ENCODE measurements at regions not wholly inside any gene's neighbourhood (a gene's known extent, or its start where the extent isn't known, plus 50 kb on each side); places are given as distances from the start of the nearest gene placed in this dataset.
"Not testable (repeated sequence)": the region's sequence is repeated elsewhere in the genome, so short reads cannot be mapped to it uniquely, and the experiment has no call there.

GRCh38 chr2:215862351-215862771, 151.0 kb downstream of the MREG start:
- DNase-seq (ENCODE audit: low read depth), result no peak

DNA sequence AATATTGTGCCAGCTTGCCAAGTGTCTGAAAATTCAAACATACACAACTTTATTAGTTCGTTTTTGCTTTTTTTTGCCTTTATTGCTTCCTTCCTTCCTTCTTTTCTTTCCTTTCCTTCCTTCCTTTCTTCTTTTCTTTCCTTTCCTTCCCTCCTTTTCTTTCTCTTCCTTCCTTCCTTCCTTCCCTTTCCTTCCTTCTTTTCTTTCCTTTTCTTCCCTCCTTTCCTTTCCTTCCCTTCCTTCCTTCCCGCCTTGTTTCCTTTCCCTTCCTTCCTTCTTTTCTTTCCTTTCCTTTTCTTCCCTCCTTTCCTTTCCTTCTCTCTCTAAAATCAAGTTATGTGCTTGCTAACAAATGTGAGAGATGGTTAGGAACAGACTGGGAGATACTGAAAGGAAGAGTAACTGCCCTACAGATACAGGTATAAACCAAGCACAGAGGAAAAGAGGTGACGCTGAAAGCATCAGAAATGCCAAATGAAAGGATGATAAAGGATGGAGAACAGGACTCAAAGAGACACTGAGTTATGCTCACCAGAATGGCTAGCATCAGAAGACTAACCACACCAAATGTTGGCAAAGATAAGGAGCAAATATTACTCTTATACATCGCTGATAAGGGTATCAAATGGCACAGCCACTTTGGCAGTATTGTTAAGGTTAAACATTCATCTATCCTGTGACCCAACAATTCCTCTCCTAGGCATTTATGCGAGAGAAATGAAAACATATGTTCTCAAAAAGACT, 151.6 kb downstream of the MREG start:
- DNase-seq (ENCODE audit: low read depth), result no peak

DNA sequence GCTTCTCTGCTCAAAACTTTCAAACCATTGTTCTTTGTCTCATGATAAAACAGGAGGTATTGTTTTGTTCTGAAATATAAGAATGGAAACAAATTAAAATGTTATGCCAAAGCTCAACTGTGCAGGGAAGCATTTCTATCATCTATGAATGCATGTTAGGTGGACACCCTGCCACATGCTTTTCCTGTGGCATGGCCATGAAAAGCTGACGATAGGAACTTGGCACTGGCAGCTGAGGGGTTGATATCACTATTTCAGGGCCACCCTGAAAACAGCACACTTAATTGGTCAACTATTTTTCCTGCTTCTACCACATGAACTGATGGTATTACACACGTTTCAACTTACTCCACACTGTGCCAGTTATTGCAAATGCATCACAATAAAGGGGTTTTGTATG, 157.3 kb downstream of the MREG start:
- DNase-seq (ENCODE audit: low read depth), result no peak

- DNase-seq (ENCODE audit: low read depth), result not testable (repeated sequence)
Measured at GRCh38 chr2:215855308-215855707, 158.0 kb downstream of the MREG start.

DNA sequence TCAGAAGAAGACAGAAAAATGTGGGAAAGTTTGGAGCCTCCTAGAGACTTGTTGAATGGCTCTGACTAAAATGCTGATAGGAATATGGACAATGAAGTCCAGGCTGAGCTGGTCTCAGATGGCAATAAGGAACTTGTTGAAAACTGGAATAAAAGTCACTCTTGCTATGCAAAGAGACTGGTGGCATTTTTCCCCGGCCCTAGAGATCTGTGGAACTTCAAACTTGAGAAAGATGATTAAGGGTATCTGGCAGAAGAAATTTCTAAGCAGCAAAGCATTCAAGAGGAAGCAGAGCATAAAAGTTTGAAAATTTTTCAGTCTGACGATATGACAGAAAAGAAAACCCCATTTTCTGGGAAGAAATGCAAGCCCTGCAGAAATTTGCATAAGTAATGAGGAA, 159.3 kb downstream of the MREG start:
- no peak for DNase-seq (ENCODE audit: low read depth)

DNA sequence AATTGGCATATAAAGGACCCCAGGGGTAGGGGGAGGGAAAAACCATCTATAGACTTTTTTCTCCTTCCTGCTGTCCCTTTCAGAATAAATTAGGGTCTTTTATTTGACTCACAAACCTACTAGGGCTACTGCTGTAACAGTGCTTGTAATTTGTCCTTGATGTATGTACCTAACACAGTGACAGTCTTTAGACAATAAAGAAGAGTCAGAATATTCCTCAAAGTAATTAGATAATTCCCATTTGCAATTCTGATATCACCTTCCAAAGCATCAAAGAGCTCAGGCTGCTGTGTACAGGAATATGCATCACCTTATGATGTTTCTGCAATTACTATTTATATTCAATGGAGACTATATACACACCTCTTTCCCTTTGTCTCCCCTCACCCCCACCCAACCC, 161.7 kb downstream of the MREG start:
- no peak for DNase-seq (ENCODE audit: low read depth)

DNA sequence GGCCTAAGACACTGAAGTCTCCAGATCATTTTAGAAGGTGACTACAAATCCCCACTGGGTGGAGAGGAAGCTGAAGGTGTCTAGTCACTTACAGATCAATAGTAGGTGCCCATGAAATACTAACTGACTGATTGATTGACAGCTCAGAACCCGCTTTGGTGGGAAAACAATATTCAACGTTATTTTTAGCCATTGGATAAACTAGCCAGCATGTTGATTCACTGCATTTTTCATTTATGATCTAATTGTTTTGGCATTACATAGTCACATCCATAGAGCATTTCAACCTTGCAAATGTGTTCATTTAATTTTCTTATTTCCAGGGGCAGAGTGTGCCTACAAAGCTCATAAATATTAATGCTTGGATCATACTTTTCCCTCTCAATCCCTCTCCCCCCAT, 162.3 kb downstream of the MREG start:
- DNase-seq (ENCODE audit: low read depth), result no peak

DNA sequence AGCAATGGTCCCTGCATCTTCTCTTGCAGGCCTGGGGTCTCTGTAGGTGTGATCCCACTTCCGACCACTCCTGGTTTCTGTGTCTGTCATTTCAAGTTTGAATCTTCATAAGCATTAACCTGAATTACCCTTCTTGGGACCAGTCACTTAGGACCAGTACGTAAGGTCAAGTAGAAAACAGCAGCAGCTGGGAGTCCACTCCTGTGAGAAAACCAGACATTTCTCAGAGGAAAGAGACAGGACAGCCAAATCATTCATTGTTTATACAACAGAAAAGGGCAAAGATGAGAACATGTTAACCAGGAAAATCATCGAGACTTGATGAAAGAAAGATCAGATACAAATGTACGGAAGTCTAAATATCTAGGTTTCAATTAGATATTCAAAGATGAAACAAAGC, 163.0 kb downstream of the MREG start:
- DNase-seq (ENCODE audit: low read depth), result no peak

- DNase-seq (ENCODE audit: low read depth), result no peak
Measured at GRCh38 chr2:215849771-215850170, 163.6 kb downstream of the MREG start.

DNA sequence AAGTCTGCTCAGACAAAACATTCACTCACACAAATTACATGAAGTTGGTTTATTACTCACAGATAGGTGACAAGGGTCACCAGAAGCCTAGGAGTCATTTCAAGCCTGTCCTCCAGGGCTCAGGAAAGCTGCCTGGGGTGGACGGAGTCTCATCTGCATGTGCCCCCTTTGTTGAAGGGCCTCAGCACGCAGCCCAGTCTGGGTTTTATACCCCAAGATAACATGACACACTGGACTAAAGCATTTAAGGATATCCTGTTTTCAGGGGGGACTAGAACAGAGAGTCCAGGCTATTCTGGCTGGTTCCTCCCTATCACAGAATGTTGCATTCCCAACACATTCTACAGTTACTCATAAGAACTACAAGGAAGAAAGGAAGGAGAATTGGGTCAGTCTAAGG, 164.7 kb downstream of the MREG start:
- DNase-seq (ENCODE audit: low read depth), result no peak

- DNase-seq (ENCODE audit: low read depth), result no peak
Measured at GRCh38 chr2:215848146-215848545, 165.2 kb downstream of the MREG start.

DNA sequence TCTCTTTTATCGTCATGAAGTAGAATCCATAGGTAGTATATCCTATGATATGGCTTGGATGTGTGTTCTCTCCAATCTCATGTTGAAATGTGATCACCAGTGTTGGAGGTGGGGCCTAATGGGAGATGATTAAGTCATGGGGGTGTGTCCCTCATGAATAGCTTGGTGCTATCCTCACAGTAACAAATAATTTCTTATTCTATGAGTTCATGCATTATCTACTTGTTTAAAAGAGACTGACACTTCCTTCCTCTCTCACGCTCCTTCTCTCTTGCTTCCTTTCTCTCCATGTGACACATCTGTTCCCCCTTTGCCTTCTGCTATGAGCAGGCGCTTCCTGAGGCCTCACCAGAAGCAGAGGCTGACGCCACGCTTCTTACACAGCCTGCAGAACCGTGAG, 165.6 kb downstream of the MREG start:
- no peak for DNase-seq (ENCODE audit: low read depth)

GRCh38 chr2:215847056-215847455, 166.3 kb downstream of the MREG start:
- DNase-seq (ENCODE audit: low read depth), result no peak

GRCh38 chr2:215845839-215846586, 167.3 kb downstream of the MREG start:
- DNase-seq (ENCODE audit: low read depth), result no peak

DNA sequence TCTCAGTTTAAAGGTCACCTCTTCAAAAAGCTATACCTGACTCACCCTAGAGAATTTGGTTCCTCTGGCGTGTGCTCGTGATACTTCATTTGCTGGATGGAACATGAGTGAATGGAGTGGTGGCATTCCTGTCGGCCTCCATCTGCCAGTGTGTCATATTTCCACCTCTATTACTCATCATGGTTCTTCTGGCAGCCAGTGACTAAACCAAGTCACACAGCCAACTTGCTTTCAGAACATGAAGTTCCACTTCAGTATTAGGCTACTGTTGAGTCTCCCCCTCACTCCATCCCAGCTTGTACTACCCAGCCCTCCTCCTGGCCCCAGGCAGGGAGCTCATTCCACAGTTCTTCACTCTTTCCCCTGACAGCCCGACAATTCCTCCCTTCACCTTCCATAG, 169.8 kb downstream of the MREG start:
- DNase-seq (ENCODE audit: low read depth), result no peak

- no peak for DNase-seq (ENCODE audit: low read depth)
Measured at GRCh38 chr2:215841175-215841816, 172.1 kb downstream of the MREG start.

DNA sequence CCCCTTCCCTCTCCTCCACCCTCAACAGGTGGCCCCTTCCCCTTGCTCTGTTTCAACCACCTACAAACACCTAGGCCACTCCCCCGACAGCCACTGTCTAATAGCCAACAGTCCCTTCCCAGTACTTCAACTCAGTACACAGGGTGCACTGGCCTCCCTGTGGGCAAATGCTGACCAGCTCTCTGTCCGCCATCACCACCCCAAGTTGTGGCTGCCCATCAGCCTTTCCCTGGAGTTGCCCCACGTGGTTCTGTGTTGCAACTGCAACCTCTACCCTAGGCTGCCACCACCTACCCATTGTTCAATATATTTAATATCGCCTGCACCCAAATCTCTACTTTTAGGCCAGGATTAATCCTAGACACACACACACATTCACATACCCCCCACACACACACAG, 173.5 kb downstream of the MREG start:
- no peak for DNase-seq (ENCODE audit: low read depth)

GRCh38 chr2:215839309-215839708, 174.0 kb downstream of the MREG start:
- DNase-seq (ENCODE audit: low read depth), result no peak

DNA sequence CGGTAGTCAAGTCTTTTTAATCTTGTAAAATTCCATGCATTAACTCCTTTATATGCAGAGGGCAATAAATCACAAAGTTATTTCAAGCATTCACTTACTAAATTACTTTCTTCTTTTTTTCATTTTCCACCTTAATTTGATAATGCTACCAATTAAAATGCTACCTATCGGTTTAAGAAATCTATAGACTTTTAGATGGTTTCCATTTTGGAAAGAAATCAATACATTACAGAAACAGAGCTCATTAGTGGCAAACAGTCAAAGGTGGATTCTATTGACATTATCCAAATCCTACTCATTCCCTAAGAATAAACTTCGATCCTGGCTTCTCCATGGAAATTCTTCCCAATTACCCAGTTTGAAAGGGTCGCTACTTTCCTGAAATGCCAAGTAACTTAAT, 176.5 kb downstream of the MREG start:
- no peak for DNase-seq (ENCODE audit: low read depth)

GRCh38 chr2:215835657-215836056, 177.7 kb downstream of the MREG start:
- DNase-seq (ENCODE audit: low read depth), result no peak

DNA sequence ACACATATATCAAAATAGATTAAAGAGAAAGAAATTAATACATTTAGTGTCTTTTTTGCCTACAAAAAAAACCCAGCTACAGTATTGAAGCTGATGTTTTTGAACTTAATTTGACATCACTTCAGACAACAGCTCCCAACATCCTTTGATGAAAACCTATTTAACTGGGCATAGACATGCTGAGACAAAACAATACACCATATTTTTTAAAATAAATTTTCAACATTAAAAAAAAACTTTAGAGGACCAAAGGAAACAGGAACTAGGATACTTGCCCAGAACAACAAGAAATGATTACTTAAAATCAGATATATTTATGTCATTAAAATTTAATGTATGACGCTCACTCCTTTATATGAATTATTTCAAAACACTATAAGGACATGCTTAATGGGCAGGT, 178.1 kb downstream of the MREG start:
- DNase-seq (ENCODE audit: low read depth), result no peak

- DNase-seq (ENCODE audit: low read depth), result no peak
Measured at GRCh38 chr2:215833531-215834162, 179.7 kb downstream of the MREG start.

DNA sequence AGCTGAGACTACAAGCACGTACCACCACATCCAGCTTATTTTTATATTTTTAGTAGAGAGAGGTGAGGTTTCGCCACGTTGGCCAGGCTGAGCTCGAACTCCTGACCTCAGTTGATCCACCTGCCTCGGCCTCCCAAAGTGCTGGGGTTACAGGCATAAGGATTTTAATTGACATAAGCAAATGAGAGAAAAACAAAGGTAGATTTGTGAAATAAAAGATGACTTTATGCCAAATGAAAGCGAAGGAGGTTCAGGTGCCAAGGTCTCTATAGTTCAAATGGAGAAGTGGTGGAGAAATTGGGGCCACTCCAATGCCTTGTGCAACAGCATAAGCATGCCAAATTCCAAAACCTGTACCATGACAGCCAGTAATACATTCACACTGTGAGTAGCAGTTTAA, 180.6 kb downstream of the MREG start:
- no peak for DNase-seq (ENCODE audit: low read depth)
